Spleen (tissue), 7 donors: ENCODE measurements at regions not wholly inside any gene's neighbourhood (a gene's known extent, or its start where the extent isn't known, plus 50 kb on each side); places are given as distances from the start of the nearest gene placed in this dataset.

Experiments
- CTCF ChIP-seq, 11 experiments: fragments of 200-600 bp in 7 of 11; fragments of 450-650 bp in 4 of 11; sonication (generic) in 4 of 11; IDR thresholded peaks in 8 of 11; conservative IDR thresholded peaks in 3 of 11; 1 replicate in 7 of 11; 2 replicates in 4 of 11; pipeline versions ENCODE4 v1.4.0 to v1.8.0; 2016 to 2021; ENCODE audit warnings: antibody characterized with exemption in 11 of 11, inconsistent platforms in 4 of 11, mild to moderate bottlenecking in 1 of 11
- POLR2A ChIP-seq, 3 donors: fragments of 450-650 bp; IDR thresholded peaks; one replicate each; pipeline ENCODE4 v1.5.1; 2017; ENCODE audit warnings: antibody characterized with exemption in 3 of 3, mild to moderate bottlenecking in 1 of 3
- donor health status: DM: no; HTN: no; CAD: no; lungs with moderate emphysema.
- donor health status: DM: no; HTN: no; CAD: no.
- donor health status: DM: no; HTN: no; CAD: no.

- TF ChIP-seq CTCF (IDR thresholded peaks at IDR 0.05 in 8 of 11, conservative IDR thresholded peaks at IDR 0.05 in 3 of 11) (no peak), POLR2A (IDR thresholded peaks at IDR 0.05) (no peak)
Measured at GRCh38 chr14:92225731-92226130, 97.2 kb upstream of the SLC24A4 start.
